HG02981 (cell line): ENCODE measurements at regions not wholly inside any gene's neighbourhood (a gene's known extent, or its start where the extent isn't known, plus 50 kb on each side); places are given as distances from the start of the nearest gene placed in this dataset.

Experiments used
- ATAC-seq: cut with Tn5 transposase; IDR thresholded peaks from one replicate; pipeline ENCODE4 v1.9.1; 2021; ENCODE audit warnings: mild to moderate bottlenecking, moderate library complexity; ENCODE audit not compliant: unreplicated experiment

DNA sequence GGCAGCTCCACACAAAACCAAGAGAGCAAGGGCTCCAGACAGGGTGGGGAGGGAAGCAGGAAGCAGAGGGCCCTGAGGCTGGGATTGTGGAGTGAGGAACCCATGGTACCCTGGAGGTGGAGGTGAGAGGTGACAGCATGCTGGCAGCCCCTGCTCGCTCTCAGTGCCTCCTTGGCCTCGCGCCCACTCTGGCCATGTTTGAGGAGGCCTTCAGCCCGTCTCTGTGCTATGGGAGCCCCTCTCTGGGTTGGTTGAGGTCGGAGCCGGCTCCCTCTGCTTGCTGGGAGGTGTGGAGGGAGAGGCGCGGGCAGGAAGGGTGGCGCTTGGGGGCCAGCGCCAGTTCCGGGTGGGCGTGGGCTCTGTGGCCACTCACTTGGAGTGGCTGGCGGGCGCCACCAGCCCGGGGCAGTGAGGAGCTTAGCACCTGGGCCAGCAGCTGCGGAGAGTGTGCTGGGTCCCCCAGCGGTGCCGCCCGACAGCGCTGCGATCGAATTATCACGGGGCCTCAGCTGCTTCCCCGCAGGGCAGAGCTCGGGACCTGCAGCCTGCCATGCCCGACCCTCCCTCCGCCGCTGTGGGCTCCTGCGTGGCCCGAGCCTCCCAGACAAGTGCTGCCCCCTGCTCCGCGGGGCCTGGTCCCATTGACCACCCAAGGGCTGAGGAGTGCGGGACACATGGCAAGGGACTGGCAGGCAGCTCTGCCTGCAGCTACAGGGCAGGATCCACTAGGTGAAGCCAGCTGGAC lies 196.0 kb downstream of the DACT1 start:
- no peak for ATAC-seq

DNA sequence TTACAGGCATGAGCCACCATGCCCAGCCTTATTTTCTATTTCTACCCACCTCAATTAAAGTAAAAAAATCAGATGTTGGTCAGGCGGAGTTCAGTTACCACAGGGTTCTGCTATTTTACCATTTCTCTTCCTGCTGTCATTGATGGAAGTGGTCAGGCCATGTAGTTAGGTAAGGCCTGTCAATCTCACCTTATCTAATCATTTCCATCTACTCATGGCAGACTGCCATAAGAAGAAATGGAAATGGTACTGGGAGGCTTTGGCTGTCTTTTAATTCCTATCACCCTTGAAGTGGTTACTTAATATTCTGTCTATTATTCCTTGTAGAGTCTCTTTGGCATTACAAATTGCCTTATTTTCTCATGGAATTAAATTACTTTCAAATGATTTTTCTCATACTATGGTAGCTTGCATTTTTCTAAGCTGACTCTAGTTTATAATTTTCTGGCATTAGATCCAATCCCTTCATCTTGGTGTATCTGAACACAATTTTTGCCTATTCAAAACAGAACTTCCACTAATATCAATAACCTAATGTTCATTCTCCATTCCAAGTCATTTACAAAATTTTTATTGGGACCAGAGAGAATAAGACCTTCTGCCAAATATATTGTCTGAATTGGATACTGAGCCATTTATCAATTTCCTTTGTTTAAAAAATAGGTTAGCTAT lies 198.7 kb downstream of the DACT1 start:
- no peak for ATAC-seq

DNA sequence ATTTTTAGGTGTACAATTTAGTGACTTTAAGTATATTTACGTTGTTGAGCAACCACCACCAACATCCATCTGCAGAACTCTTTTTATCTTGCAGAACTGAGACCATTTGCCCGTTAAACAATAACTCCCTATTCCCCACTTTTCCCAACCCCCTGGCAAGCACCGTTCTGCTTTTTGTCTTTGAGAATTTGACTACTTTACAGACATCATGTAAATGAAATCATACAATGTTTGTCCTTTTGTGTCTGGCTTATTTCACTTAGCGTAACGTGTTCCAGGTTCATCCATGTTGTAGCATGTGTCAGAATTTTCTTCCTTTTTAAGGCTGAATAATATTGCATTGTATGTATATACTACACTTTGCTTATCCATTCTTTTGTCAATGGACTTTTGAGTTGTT lies 201.5 kb downstream of the DACT1 start:
- no peak for ATAC-seq

DNA sequence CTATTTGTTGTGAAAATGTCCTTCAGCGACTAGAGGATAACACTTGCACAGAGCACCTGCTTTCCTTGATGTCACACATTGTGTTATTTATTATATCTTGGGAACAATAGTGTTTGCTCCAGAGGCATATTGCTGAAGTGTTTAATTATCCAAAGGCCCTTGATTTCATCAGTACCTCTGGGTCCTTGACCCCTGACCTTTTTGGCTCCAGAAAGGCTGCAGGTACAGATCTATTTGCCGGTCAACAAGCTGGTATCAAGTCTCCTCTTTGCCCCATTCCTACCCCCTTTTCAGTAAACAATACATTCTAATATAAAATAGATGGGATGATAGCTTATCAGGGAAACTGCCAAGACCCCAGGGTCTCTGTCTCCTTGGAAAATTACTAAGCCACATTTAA lies 206.8 kb downstream of the DACT1 start:
- no peak for ATAC-seq

DNA sequence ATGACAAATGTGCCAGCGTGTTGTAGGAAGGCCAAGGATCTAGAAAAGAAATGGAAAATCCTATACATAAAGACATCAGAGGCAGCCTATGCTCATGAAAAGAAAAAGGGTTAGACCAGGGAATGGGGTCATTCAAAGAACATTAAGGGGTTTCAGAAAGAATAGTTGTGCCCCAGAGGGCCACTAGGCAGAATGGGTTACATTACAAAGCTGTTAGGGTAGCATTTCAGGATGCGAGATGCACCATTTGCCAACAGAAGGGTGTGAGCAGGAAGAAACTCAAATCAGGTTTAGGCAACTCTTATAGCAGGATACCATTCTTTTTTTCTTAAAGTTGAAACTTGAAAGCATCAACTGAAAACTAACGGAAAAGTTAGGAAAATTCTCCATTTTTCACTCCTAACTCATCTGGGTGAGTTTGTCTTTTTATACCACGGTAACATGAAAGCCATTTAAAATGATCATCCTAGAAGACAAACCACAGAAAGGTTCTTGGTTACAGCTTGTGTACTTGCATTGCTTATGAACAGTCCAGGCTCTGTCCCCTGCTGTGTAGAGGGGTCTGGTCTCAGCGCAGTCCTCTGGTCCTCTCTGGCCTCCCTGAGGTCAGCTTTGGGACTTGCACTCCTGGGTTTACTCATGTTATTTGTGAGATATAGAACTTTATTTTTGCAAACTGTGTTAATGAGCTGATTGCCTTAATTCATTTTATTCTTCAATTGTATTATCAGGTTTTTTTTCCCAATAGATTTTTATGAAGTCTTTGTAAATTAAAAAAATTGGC lies 209.1 kb downstream of the DACT1 start:
- ATAC-seq, result no peak

DNA sequence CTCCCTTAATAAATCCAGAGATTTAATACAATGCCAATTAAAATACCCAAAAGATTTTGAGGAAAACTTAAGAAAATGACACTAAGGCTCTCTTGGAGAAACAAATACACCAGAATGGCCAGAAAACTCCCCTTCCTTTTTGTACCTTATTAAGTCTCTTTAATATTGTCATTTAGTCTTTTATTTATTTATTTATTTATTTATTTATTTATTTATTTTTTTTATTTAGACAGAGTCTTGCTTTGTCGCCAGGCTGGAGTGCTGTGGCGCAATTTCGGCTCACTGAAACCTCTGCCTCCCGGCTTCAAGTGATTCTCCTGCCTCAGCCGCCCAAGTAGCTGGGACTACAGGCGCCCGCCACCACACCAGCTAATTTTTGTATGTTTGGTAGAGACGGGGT lies 210.6 kb downstream of the DACT1 start:
- ATAC-seq, result no peak

DNA sequence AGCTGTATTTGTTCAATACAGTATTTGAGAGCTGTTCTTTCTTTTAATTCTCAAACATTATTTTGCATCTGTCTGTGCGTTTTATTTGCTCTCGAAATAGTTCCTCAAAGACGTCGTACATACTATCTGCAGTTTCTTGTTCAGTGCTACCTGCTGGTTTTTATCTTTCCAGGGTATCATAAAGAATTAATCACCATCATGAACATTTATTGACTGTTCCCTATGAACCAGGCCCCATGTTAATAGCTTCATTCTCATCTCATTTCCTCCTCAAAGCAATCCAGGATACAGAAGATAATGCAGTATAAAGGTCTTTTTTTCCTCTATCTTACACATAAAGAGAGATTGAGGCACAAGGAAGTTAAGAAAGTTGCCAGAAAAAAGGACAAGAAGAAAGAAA lies 211.8 kb downstream of the DACT1 start:
- ATAC-seq, result no peak

DNA sequence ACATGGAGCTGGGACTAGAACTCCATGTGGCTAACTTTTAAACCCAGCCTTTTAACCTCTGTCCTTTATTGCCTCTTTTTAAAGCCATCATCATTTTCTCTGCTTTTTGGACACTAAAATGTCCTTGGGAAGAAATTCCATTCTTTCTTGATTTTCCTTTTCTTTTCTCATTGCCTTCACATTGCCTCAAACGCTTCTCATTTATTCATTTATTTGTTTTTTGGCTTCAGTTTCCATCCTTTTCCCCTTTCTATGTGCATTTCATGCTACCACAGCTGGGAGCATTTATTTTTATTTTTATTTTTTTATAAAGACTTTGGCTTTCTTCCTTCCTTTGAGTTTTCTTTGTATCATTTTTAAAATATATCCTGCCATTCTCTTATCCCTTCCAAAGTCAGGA lies 212.2 kb downstream of the DACT1 start:
- ATAC-seq, result no peak

DNA sequence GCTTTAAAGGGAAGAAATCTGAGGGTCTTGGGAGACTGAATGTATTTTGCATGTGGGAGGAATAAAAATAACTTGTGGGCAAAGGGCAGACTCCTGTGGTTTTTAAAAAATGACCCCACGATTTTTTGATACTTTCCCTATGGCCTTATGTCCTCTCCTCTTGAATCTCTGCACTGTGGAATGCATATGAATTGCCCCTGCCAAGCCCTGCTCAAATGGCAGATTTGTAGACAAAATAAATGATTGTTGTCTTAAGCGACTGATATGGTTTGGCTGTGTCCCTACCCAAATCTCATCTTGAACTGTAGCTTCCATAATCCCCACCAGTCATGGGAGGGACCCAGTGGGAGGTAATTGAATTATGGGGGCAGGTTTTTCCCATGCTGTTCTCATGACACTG lies 223.8 kb downstream of the DACT1 start:
- ATAC-seq, result no peak

DNA sequence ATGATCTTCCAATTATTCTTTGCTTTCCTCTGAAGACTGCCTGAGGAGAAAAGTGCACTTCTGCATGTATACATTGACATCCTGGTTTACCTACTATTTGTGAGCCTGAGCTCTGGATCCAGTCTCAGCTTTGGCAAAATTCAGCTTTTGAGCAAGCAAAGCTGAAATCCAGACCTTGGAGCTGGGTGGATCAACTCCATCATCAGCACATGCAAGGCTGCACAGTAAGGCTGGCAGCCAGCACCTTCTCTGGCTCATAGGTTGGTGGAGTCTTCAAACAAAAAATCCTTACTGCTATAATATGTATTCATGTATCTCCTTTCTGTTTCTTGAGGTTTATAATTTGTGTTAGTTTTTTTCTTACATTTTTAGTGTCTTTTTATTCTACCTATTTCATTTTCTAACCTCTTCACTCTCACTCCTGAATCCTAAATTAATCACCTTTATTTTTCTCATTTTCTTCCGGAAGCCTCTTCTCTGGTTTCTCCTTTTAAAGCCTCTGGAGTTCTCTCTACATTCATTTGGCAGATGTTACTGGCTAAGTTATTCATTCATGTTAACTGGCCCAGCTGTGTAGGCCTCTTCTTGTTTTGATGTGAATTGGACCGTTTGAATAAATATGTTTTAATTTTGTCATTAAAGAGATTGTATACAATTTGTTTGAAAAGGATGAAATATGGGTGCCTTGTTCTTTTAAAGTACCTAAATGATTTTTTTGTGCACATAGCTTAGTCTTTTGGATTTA lies 224.8 kb downstream of the DACT1 start:
- no peak for ATAC-seq

DNA sequence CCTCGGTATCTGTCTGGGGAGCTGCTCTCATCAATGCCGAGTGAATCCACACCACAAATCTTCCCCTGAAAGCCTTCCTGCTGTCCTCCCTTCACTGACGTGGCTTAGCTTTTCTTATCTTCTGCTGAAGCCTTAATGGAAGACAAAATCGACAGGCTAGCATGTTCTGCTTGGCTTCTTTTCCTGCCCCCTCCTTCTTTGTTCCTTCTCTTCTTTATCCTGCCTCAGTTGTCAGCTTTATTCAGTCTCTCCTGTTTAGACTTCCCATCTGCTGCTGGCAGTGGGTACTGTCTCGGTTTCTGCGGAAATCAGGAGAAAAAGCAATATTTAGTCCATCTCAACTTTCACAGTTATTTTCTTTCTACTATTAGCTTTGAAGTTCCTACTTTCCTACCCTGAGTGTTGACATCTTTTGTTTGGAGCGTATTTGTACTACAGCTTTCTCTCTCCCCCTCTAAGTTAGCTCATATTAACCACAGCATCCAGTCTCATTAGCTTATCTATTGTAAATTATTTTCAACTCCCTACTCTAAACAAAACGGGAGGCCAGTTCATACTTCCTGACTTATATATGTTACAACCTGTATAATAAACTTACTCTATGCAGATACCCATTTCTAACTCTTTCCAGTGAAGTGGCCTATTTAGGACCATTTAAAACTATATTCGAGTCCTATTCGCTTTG lies 226.0 kb downstream of the DACT1 start:
- ATAC-seq, result no peak

DNA sequence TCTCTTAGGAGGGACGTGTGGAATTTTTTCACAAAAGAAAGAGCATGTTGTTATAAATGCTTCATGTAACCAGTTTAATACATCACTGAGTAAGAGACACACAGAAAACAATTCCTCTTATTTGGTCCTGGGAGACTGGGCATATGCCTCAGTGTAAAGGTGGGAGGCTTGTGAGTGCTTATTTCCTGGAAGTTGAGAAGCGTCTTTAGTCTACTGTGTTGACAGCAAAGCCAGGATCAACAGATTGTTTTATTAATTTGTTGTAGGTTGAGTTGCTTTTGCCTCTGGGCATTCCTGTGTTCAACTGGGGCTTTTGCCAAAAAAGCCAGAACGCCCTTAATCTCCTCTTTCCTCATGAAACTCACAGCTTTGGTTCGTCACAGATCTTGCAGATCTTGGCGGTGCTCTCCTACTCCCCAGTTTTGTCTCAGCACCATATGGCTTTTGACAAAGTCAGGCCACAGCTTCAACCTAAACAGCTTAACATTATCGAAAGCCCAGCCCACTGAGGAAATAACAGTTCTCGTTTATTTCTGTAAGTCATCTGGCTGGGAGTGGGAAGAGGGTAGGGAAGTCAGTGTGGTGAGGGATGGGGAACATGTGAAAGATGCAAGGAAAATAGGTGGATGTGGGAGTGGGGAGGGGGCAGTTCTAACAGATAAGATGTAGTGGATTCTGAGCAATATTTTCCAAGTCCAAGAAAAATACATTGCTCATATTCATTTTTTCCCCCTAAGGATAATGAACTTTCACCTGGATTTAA lies 227.2 kb downstream of the DACT1 start:
- ATAC-seq, result no peak

DNA sequence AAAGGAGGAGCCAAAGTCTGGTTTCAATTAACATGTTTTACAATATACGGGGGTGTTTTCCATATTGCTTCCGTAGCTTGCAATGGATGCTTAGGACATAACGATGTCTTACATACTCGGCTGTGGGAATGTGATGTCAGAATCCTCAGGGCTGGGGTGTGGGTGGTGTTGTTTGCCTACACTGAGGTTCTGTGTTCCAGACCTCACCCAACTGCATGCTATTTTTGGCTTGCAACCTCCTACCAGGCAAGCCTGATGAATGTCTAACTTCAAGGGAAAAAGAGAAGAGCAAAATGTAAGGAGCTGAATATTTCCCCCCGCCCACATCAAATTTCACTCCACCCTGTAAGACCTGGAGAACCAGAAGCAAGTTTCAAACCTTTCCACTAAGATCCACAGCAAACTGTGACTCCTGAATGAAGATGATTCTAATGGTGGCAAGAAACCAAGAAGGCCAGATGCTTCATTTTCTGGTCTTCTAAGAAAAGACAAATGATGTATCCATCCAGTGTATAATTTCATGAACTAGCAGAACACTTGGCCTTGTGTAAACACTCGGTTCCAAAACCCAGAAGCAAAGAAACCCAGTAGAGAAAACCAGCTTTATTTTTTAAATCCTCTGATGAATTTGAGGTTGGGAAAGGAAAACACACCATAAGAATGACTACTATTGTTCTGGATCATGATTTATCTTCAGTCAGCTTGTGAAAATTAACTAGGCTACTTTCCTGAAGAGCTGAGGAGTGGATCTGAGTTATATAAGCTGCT lies 227.9 kb downstream of the DACT1 start:
- ATAC-seq, result no peak

DNA sequence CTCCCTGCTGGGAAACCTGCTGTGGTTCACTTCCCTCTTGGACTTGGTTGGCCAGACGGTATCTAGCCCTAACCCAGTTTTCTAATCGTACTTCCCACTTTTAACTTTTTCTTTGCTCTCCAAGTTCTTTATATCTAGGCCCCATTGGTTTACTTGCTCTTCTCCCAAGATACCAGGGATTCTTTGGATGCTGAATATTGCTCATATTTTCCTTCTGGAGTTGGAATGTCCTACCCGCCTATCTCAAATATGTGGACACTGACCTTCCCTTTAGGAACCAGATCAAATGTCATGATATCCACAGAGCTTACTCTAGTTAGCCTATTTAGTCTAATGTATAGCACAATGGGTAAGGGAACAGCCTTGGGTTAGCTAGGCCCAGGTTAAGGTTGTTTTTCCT lies 228.6 kb downstream of the DACT1 start:
- ATAC-seq, result no peak

DNA sequence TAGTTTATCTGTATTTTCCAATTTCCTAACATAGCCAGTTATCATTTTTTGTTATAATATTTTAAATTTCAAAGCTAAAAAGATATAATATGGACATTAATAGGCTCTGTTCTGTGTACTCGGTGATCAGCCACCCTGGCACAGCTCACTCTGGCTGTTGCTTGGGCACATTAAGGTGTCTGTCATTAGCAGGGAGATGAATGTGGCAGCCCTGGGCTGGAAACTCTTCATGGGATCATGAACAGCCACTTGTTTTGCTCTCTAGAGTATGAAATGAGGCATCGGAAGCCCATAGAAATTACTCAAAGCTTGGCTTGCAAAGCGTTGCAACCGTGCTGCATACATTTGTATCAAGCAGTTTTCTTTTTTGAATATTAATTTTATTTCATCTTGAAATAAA lies 233.2 kb downstream of the DACT1 start:
- ATAC-seq, result no peak

DNA sequence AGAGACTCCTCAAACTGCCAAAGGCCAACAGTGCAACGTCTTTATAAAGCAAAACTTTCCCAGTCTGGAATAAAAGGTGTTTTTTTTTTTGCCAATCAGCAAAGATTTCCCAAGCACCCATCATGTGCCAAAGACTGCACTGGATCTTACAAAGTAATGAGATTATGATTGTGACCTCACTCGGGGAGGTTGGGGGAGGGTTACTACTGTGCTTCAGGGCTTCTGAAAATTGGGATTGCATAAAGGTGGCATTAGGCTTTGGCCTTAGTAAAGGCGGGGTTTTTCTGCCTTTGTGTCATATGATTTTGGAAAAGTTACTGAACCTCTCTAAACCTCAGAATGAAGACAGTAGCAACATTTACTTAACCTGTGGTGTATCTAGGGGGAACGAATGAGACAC lies 233.8 kb downstream of the DACT1 start:
- ATAC-seq, result no peak

DNA sequence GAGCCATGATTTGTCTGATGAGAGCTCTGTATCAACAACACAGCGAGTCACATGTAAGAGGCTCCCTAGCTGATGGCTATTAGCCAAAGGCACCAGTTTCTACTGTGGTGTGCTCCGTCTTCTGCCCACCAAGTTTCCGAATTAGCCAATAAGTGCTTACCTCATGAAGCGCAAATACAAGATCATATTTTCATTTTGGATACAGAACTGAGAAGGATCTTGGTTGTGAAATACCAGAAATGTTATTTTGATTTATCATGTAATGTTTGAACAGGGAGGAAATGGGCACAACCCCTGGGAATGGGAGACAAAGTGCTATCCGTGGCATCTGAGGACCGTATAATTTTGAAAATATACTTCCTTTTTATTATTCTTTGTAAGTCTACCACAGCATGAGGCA lies 234.3 kb downstream of the DACT1 start:
- no peak for ATAC-seq

DNA sequence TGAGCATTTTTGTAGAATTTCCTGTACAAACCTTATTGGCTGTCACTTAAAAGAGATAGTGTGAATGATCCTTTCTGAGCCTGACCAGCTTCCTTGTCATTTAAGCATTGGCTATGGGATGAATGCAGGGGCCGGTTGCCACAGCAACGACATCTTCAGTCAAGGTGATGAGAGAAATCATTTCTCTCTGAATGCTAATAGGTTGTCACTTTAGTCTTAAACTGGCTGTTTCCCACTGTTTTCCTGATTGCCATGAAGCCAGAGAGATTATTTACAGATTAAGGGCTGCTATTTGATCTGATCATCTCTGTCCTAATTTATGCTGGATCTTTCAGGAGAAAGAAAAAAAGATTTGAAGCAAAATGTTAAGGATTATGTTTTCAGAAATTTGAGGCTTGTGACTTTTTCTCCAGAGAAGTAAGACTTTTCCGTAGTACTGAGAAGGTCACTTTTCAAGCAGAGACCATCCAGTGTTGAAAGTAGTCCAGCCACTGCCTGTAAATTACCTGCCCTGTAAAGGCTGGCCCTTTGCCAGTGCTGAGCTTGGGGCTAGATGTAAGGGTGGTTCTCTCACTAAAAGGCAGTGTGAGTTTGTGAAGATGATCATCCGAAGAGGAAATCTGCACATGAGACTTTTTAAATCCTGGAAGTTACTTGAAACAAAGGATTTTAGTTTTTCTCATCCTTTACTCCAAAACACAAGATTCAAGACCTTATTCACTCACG lies 235.6 kb downstream of the DACT1 start:
- no peak for ATAC-seq

DNA sequence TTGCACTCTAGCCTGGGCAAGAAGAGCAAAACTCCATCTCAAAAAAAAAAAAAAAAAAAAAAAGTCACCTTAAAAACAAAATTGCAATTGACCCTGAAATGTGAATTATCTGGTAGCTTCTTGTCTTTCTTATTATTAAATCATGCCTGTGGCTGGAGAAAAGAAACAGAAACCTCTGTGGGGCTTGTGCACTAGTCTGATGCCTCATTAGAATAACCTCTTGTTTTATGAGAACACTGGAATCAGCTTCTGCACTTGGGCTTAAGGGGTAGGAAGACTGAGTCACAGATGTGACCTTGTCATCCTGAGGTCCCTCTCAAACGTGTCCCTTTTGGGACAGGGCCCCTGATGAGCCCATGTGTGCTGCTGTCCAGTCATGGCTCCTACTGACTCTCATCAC lies 237.9 kb downstream of the DACT1 start:
- ATAC-seq, result no peak
